GM12878 (cell line): ENCODE measurements at regions not wholly inside any gene's neighbourhood (a gene's known extent, or its start where the extent isn't known, plus 50 kb on each side); places are given as distances from the start of the nearest gene placed in this dataset.

ENCODE experiments used
- ATAC-seq: fragments of 200-7000 bp; cut with Tn5 transposase; 3 replicates; pipeline ENCODE4 v1.9.1; 2020; ENCODE audit warnings: mild to moderate bottlenecking, moderate library complexity
- BruUV-seq: library from RNA; stranded (reverse); fragments of 400-500 nt; replicated peaks from 2 replicates; lab custom pipeline; 2021; lab: Mats Ljungman, UMichigan
- CTCF ChIA-PET: fragments of 300-600 bp; sonication (Branson Sonifier 250); formaldehyde crosslinking; extraction: SDS; loops from one replicate; lab custom pipeline; 2021; ENCODE audit warnings: inconsistent platforms; lab: Yijun Ruan, JAX
- POLR2A ChIA-PET: fragments of 350-600 bp; formaldehyde crosslinking; extraction: SDS; loops from one replicate; lab custom pipeline; 2021; ENCODE audit warnings: inconsistent platforms; lab: Charles Lee
- RAD21 ChIA-PET: fragments of 300-600 bp; sonication (Branson Sonifier 250); formaldehyde crosslinking; loops from one replicate; lab custom pipeline; 2023; ENCODE audit warnings: antibody characterized with exemption; ENCODE audit not compliant: unreplicated experiment; lab: Charles Lee
- SMC1A ChIA-PET: fragments of 300-600 bp; sonication (Branson Sonifier 250); formaldehyde crosslinking; loops from one replicate; lab custom pipeline; 2023; ENCODE audit not compliant: unreplicated experiment, uncharacterized antibody; lab: Charles Lee
- DNase-seq: peaks from one replicate; pipeline ENCODE4 v3.0.0-alpha.2; 2011; ENCODE audit warnings: low read depth, low spot score
- FAIRE-seq: peaks from 3 replicates; lab custom pipeline; 2011; peaks lifted over from hg19 to GRCh38; lab: Jason Lieb, UNC
- H2AFZ ChIP-seq: 2 replicates; pipeline ENCODE4 v1.6.0; 2011; ENCODE audit warnings: low read depth, low read length, control low read depth; ENCODE audit not compliant: control insufficient read depth
- H3K27ac ChIP-seq: 2 replicates; pipeline ENCODE4 v1.5.1; 2011; ENCODE audit warnings: control low read depth; ENCODE audit not compliant: control insufficient read depth, insufficient read depth
- H3K27me3 ChIP-seq, 2 experiments: replicated peaks in 1 of 2; 2 replicates each; pipeline versions ENCODE4 v1.6.0 to v1.6.1; 2011; ENCODE audit warnings: low read length in 1 of 2; ENCODE audit not compliant: control insufficient read depth in 2 of 2, insufficient read depth in 2 of 2
- H3K36me3 ChIP-seq, 2 experiments: 2 replicates each; pipeline ENCODE4 v1.5.1; 2011; ENCODE audit warnings: low read length in 1 of 2; ENCODE audit not compliant: control insufficient read depth in 2 of 2, insufficient read depth in 2 of 2
- H3K4me1 ChIP-seq: 2 replicates; pipeline ENCODE4 v1.6.1; 2011; ENCODE audit warnings: mild to moderate bottlenecking, low read length, moderate library complexity, mixed read lengths; ENCODE audit not compliant: control insufficient read depth, insufficient read depth
- H3K4me2 ChIP-seq: 2 replicates; pipeline ENCODE4 v1.6.0; 2011; ENCODE audit warnings: control low read depth; ENCODE audit not compliant: control insufficient read depth, insufficient read depth
- H3K4me3 ChIP-seq: fragments of 200-600 bp; sonication (generic); 2 replicates; pipeline ENCODE4 v1.5.1; 2016
- H3K79me2 ChIP-seq: 2 replicates; pipeline ENCODE4 v1.6.0; 2011; ENCODE audit warnings: low read length; ENCODE audit not compliant: control insufficient read depth, insufficient read depth
- H3K9ac ChIP-seq: 2 replicates; pipeline ENCODE4 v1.8.0; 2011; ENCODE audit warnings: low read length, control low read depth, mixed read lengths; ENCODE audit not compliant: control insufficient read depth, insufficient read depth
- H3K9me3 ChIP-seq: replicated peaks from 3 replicates; pipeline ENCODE4 v1.5.1; 2011; ENCODE audit warnings: mild to moderate bottlenecking, low read length; ENCODE audit not compliant: control insufficient read depth, insufficient read depth
- H4K20me1 ChIP-seq: 2 replicates; pipeline ENCODE4 v1.6.0; 2011; ENCODE audit not compliant: control insufficient read depth, insufficient read depth
- ATF3 ChIP-seq: IDR thresholded peaks from 2 replicates; pipeline ENCODE4 v1.6.1; 2011; ENCODE audit warnings: low read depth, mild to moderate bottlenecking, low read length, moderate library complexity, borderline replicate concordance; ENCODE audit errors: extremely low read depth
- CREB1 ChIP-seq: IDR thresholded peaks from 2 replicates; pipeline ENCODE4 v1.6.1; 2012; ENCODE audit warnings: low read depth, mild to moderate bottlenecking, inconsistent platforms
- CREM ChIP-seq: IDR thresholded peaks from 2 replicates; pipeline ENCODE4 v1.6.1; 2014; ENCODE audit warnings: antibody characterized with exemption, low read depth
- HDAC2 ChIP-seq: fragments of 200-600 bp; sonication (generic); IDR thresholded peaks from 2 replicates; pipeline ENCODE4 v1.6.1; 2017
- JUND ChIP-seq: IDR thresholded peaks from 2 replicates; pipeline ENCODE4 v1.6.1; 2012; ENCODE audit warnings: low read depth, mild to moderate bottlenecking, low read length, improper control_type of control experiment, moderate library complexity
- MEF2B ChIP-seq: fragments of 450-650 bp; IDR thresholded peaks from 2 replicates; pipeline ENCODE4 v1.6.1; 2018; ENCODE audit warnings: mild to moderate bottlenecking, moderate library complexity; ENCODE audit not compliant: partially characterized antibody, poor library complexity, severe bottlenecking
- MTA3 ChIP-seq: IDR thresholded peaks from 2 replicates; pipeline ENCODE4 v1.6.1; 2012; ENCODE audit warnings: low read length, inconsistent platforms, borderline replicate concordance
- NR2C2 ChIP-seq: IDR thresholded peaks from 2 replicates; pipeline ENCODE4 v1.6.1; 2011; ENCODE audit warnings: borderline replicate concordance, low read depth; ENCODE audit not compliant: control insufficient read depth, insufficient read length
- POU2F2 ChIP-seq: IDR thresholded peaks from 3 replicates; pipeline ENCODE4 v1.6.1; 2011; ENCODE audit warnings: low read depth, mild to moderate bottlenecking, low read length, borderline replicate concordance
- RBBP5 ChIP-seq: fragments of 200-600 bp; sonication (generic); conservative IDR thresholded peaks from 2 replicates; pipeline ENCODE4 v1.6.1; 2016
- REST ChIP-seq: IDR thresholded peaks from 2 replicates; pipeline ENCODE4 v1.6.1; 2012; ENCODE audit warnings: mild to moderate bottlenecking, low read depth, low read length
- RFX5 ChIP-seq: IDR thresholded peaks from 2 replicates; pipeline ENCODE4 v1.6.1; 2011; ENCODE audit warnings: low read depth, low read length, improper control_type of control experiment
- SREBF2 ChIP-seq: IDR thresholded peaks from 2 replicates; pipeline ENCODE4 v1.6.1; 2012; ENCODE audit warnings: mild to moderate bottlenecking, low read length
- SUZ12 ChIP-seq: fragments of 200-600 bp; sonication (generic); IDR thresholded peaks from one replicate; pipeline ENCODE4 v1.6.1; 2018; ENCODE audit warnings: antibody characterized with exemption, mild to moderate bottlenecking; ENCODE audit not compliant: unreplicated experiment
- TCF7 ChIP-seq: IDR thresholded peaks from 2 replicates; pipeline ENCODE4 v1.6.1; 2014; ENCODE audit warnings: antibody characterized with exemption, borderline replicate concordance
- USF1 ChIP-seq: IDR thresholded peaks from 2 replicates; pipeline ENCODE4 v1.6.1; 2011; ENCODE audit warnings: borderline replicate concordance, low read depth, mild to moderate bottlenecking, moderate library complexity, mixed read lengths, low read length; ENCODE audit not compliant: insufficient read depth; ENCODE audit errors: extremely low read length
- USF2 ChIP-seq: IDR thresholded peaks from 2 replicates; pipeline ENCODE4 v1.6.1; 2011; ENCODE audit warnings: low read depth, low read length, improper control_type of control experiment, borderline replicate concordance
- WGBS: methylation state at CpG from one replicate; pipeline ENCODE4 v1.1.6; 2016; ENCODE audit warnings: low lambda C conversion rate; ENCODE audit not compliant: insufficient replicate concordance, insufficient coverage; ENCODE audit errors: missing lambda C conversion rate; 5-methylcytosine and 5-hydroxymethylcytosine counted together
- in situ Hi-C: fragments of 300-500 bp; cut with MboI; formaldehyde crosslinking; loops from 9 replicates; pipeline ENCODE4 v1.14.3; 2018; ENCODE audit warnings: mixed read lengths
- intact Hi-C: fragments of 100-400 bp; cut with micrococcal nuclease; formaldehyde crosslinking; loops from one replicate; pipeline ENCODE4 v1.14.2; 2022; ENCODE audit not compliant: unreplicated experiment

GRCh38 chr17:71798701-71799100 lies 322.1 kb upstream of the SOX9 start (continued):
- TF ChIP-seq SREBF2 (no peak), USF2 (no peak), NR2C2 (no peak), REST (no peak), SUZ12 (no peak), ATF3 (no peak)

GRCh38 chr17:71799657-71800056 lies 321.2 kb upstream of the SOX9 start:
- ChIA-PET RAD21 (no interaction called here), CTCF (no interaction called here), SMC1A (no interaction called here), POLR2A (no interaction called here)
- intact Hi-C loops: no loop called here
- Histone ChIP-seq H4K20me1 (no peaks in the 10 kb centered on the region), H3K4me1 (no peaks in the 10 kb centered on the region), H3K27ac (no peak overlapping the region), H3K79me2 (no peaks in the 10 kb centered on the region), H2AFZ (no peak overlapping the region), H3K9ac (no peak overlapping the region), H3K27me3 (no peaks in the 10 kb centered on the region), H3K36me3 (no peaks in the 10 kb centered on the region), H3K4me2 (no peak overlapping the region), H3K4me3 (no peak overlapping the region), H3K9me3 (no peaks in the 10 kb centered on the region)
- BruUV-seq: no TSS peak
- DNase-seq (no peak), FAIRE-seq (no peak), ATAC-seq (no peak)
- 5% methylated on average over 3 of the region's 3 CpGs for WGBS
- in situ Hi-C loops: no loop called here
- TF ChIP-seq MEF2B (no peak), CREB1 (no peak), RFX5 (no peak), TCF7 (no peak), USF1 (no peak), JUND (no peak), MTA3 (no peak), CREM (no peak), POU2F2 (no peak), RBBP5 (no peak), HDAC2 (no peak)
